Peyer's patch (tissue), 4 donors: ENCODE measurements at regions not wholly inside any gene's neighbourhood (a gene's known extent, or its start where the extent isn't known, plus 50 kb on each side); places are given as distances from the start of the nearest gene placed in this dataset.

Source experiments
- POLR2A ChIP-seq, 2 donors: fragments of 450-650 bp; IDR thresholded peaks; one replicate each; pipeline ENCODE4 v1.5.1; 2017; ENCODE audit warnings: antibody characterized with exemption in 2 of 2, mild to moderate bottlenecking in 2 of 2, moderate library complexity in 2 of 2
- TF ChIP-seq, protein P1 (sequence below), 6 experiments: fragments of 450-650 bp in 4 of 6; fragments of 200-600 bp in 2 of 6; sonication (generic) in 1 of 6; IDR thresholded peaks; one replicate each; pipeline ENCODE4 v1.5.1; 2017 to 2019; ENCODE audit warnings: antibody characterized with exemption in 6 of 6, mild to moderate bottlenecking in 3 of 6, moderate library complexity in 1 of 6

DNA sequence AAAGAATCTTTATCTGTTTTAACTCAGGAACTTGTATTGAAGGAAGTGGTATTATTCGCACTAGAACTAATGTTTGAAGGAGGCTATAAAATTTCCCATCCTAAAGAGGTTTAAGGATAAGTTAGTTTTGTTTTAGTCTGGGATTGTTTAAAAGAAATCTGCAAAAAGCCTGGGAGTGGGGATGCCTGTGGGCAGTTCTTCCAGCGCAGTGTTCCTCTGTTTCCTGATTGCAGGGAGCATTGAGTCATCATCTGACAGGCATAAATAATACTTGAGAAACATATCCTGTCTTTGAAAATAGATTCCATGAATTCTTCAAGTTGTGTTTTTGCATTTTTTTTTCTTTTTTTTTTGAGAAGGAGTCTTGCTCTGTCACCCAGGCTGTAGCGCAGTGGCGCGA is 350.8 kb upstream of the PTBP2 start:
- TF ChIP-seq, protein P1, sequence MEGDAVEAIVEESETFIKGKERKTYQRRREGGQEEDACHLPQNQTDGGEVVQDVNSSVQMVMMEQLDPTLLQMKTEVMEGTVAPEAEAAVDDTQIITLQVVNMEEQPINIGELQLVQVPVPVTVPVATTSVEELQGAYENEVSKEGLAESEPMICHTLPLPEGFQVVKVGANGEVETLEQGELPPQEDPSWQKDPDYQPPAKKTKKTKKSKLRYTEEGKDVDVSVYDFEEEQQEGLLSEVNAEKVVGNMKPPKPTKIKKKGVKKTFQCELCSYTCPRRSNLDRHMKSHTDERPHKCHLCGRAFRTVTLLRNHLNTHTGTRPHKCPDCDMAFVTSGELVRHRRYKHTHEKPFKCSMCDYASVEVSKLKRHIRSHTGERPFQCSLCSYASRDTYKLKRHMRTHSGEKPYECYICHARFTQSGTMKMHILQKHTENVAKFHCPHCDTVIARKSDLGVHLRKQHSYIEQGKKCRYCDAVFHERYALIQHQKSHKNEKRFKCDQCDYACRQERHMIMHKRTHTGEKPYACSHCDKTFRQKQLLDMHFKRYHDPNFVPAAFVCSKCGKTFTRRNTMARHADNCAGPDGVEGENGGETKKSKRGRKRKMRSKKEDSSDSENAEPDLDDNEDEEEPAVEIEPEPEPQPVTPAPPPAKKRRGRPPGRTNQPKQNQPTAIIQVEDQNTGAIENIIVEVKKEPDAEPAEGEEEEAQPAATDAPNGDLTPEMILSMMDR (IDR thresholded peaks at IDR 0.05): no peak
- TF ChIP-seq POLR2A (IDR thresholded peaks at IDR 0.05): no peak
